ENCODE measurements at regions not wholly inside any gene's neighbourhood (a gene's known extent, or its start where the extent isn't known, plus 50 kb on each side); places are given as distances from the start of the nearest gene placed in this dataset.

- Histone ChIP-seq H3K4me3 (replicated peaks in 1 of 3; ENCODE audit: insufficient read depth in 1 of 3, low read depth in 1 of 3, low read length in 3 of 3) (no peak overlapping the region), H2AFZ (ENCODE audit: low read depth, low read length) (peak overlapping the region; percentile 56), H3K9me3 (replicated peaks; ENCODE audit: control insufficient read depth, insufficient read depth, low read length) (no peaks in the 10 kb centered on the region), H3K9ac (replicated peaks; ENCODE audit: extremely low read depth, insufficient read depth, low read length) (peak overlapping the region; percentile 49), H4K20me1 (replicated peaks; ENCODE audit: control insufficient read depth, extremely low read depth, insufficient read depth, low read length) (no peaks in the 10 kb centered on the region), H3K27ac (ENCODE audit: insufficient read depth, low read depth, low read length) (peak overlapping the region; percentile 98), H3K79me2 (ENCODE audit: control insufficient read depth, insufficient read depth, low read length) (no peaks in the 10 kb centered on the region), H3K9me1 (replicated peaks; ENCODE audit: control insufficient read depth, extremely low read depth, insufficient read depth, low read length) (no peaks in the 10 kb centered on the region), H3K27me3 (ENCODE audit: control insufficient read depth in 2 of 2, insufficient read depth in 2 of 2, low read length in 2 of 2) (no peaks in the 10 kb centered on the region), H3K36me3 (ENCODE audit: control insufficient read depth in 2 of 2, extremely low read depth in 1 of 2, insufficient read depth in 2 of 2, low read length in 2 of 2) (no peaks in the 10 kb centered on the region), H3K4me2 (ENCODE audit: insufficient read depth, low read length) (peak overlapping the region; percentile 18), H3K4me1 (ENCODE audit: control insufficient read depth, extremely low read depth, insufficient read depth, low read length) (peaks cover 39% of the 10 kb centered on the region)
- BruUV-seq (replicated peaks), result TSS peak; percentile 87
- dilution Hi-C loops (cut with MboI; ENCODE audit: extremely low pct_ligation_motif_present, low sequenced_read_pairs) (no loop called here), intact Hi-C loops (cut with micrococcal nuclease) (loop anchor here (1.0 to 5.0 kb wide), 10 partner anchors 12 to 462 kb away; partner anchors contain the start of gene NXT1)
- FAIRE-seq, result peak; percentile 99
- TF ChIP-seq, protein P1, sequence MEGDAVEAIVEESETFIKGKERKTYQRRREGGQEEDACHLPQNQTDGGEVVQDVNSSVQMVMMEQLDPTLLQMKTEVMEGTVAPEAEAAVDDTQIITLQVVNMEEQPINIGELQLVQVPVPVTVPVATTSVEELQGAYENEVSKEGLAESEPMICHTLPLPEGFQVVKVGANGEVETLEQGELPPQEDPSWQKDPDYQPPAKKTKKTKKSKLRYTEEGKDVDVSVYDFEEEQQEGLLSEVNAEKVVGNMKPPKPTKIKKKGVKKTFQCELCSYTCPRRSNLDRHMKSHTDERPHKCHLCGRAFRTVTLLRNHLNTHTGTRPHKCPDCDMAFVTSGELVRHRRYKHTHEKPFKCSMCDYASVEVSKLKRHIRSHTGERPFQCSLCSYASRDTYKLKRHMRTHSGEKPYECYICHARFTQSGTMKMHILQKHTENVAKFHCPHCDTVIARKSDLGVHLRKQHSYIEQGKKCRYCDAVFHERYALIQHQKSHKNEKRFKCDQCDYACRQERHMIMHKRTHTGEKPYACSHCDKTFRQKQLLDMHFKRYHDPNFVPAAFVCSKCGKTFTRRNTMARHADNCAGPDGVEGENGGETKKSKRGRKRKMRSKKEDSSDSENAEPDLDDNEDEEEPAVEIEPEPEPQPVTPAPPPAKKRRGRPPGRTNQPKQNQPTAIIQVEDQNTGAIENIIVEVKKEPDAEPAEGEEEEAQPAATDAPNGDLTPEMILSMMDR (IDR thresholded peaks at IDR 0.05; ENCODE audit: extremely low read depth in 1 of 2, insufficient read depth in 1 of 2, low read depth in 1 of 2, low read length in 2 of 2), result no peak
- no peak for TF ChIP-seq EZH2 (IDR thresholded peaks at IDR 0.05; ENCODE audit: borderline replicate concordance, low read depth, low read length, severe bottlenecking)
- TF ChIP-seq MYC (IDR thresholded peaks at IDR 0.05; ENCODE audit: low read depth, low read length), result no peak
- TF ChIP-seq, protein P2, sequence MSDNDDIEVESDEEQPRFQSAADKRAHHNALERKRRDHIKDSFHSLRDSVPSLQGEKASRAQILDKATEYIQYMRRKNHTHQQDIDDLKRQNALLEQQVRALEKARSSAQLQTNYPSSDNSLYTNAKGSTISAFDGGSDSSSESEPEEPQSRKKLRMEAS (IDR thresholded peaks at IDR 0.05; ENCODE audit: insufficient read depth, insufficient read length), result no peak
- TF ChIP-seq POLR2A (IDR thresholded peaks at IDR 0.05; ENCODE audit: low read depth, low read length), result peak; percentile 25
- TF ChIP-seq POLR2AphosphoS5 (IDR thresholded peaks at IDR 0.05; ENCODE audit: insufficient read depth, low read depth, low read length), result peak; percentile 45
- peak; percentile 86 for TF ChIP-seq FOS (IDR thresholded peaks at IDR 0.05; ENCODE audit: borderline replicate concordance, insufficient read depth, low read length)
- peak; percentile 96 for TF ChIP-seq JUN (IDR thresholded peaks at IDR 0.05; ENCODE audit: borderline replicate concordance, insufficient read depth, insufficient read length, low read depth)
- TF ChIP-seq GATA2 (IDR thresholded peaks at IDR 0.05; ENCODE audit: insufficient read depth, insufficient read length, low read depth, low read length), result peak; percentile 48
- ChIA-PET CTCF (interaction anchor here (0.6 to 3.4 kb wide), 27 partner anchors 11 to 575 kb away, joined by 3 to 48 read pairs (median 4); partner anchors contain the start of gene NXT1), POLR2A (interaction anchor here (0.6 to 1.9 kb wide), 8 partner anchors 12 to 208 kb away, joined by 3 to 10 read pairs (median 5); partner anchors contain the start of genes CD93 and NXT1)
- peak; percentile 97 for DNase-seq (ENCODE audit: low read depth, low spot score)
Measured at GRCh38 chr20:23257848-23258746, 92.5 kb upstream of the NXT1 start.

Measured in endothelial cell of umbilical vein (primary cell).